Stimulated activated naive CD8-positive, alpha-beta T cell treated with anti-CD3 and anti-CD28 coated beads, Interleukin-15, Interleukin-2, amounts not matched to agents 100 ng/mL and 50 ng/mL, for 24 hours (primary cell): ENCODE measurements at regions not wholly inside any gene's neighbourhood (a gene's known extent, or its start where the extent isn't known, plus 50 kb on each side); places are given as distances from the start of the nearest gene placed in this dataset.
"Not testable (repeated sequence)": the region's sequence is repeated elsewhere in the genome, so short reads cannot be mapped to it uniquely, and the experiment has no call there.

Experiments
- H3K27ac Mint-ChIP-seq: one replicate; pipeline ENCODE4 v1.8.0; 2021; ENCODE audit warnings: mild to moderate bottlenecking, mixed read lengths
- H3K27me3 Mint-ChIP-seq: one replicate; pipeline ENCODE4 v1.8.0; 2021; ENCODE audit warnings: mixed read lengths
- H3K36me3 Mint-ChIP-seq: one replicate; pipeline ENCODE4 v1.8.0; 2021; ENCODE audit warnings: low read depth, mixed read lengths
- H3K4me1 Mint-ChIP-seq: one replicate; pipeline ENCODE4 v1.8.0; 2021; ENCODE audit warnings: low read depth, mixed read lengths
- H3K4me3 Mint-ChIP-seq: one replicate; pipeline ENCODE4 v1.8.0; 2021; ENCODE audit warnings: mild to moderate bottlenecking, mixed read lengths
- H3K9me3 Mint-ChIP-seq: one replicate; pipeline ENCODE4 v1.8.0; 2021; ENCODE audit warnings: mixed read lengths

DNA sequence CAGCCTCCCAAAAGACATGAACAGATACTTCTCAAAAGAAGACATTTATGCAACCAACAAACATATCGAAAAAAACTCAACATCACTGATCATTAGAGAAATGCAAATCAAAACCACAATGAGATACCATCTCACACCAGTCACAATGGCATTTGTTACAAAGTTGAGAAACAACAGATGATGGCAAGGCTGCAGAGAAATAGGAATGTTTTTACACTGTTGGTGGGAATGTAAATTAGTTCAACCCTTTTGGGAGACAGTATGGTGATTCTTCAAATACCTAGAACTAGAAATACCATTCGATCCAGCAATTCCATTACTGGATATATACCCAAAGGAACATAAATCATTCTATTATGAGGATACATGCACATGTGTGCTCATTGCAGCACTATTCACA is 1349.2 kb upstream of the GJE1 start:
- H3K4me1 Mint-ChIP-seq, H3K27ac Mint-ChIP-seq, H3K27me3 Mint-ChIP-seq, H3K36me3 Mint-ChIP-seq, H3K4me3 Mint-ChIP-seq, H3K9me3 Mint-ChIP-seq: not testable (repeated sequence)

DNA sequence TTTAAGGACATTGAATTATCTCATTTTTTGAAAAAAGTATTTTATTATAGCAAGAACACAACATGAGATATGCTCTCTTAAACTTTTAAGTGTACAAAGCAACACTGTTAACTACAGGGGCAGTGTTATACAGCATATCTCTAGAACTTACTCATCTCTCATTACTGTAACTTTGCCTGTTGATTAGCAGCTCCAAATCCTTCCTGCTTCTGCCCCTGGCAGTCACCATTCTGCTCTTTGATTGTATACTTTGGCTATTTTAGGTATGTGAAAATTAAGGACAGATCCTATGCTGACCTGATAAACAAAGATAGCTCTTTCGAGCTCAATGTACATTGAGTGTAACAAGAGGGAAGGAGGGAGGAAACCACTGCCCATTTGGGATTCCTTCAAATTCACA is 1349.8 kb upstream of the GJE1 start:
- H3K9me3 Mint-ChIP-seq = no peaks in the 10 kb centered on the region
- no peaks in the 10 kb centered on the region for H3K4me1 Mint-ChIP-seq
- no peaks in the 10 kb centered on the region for H3K27me3 Mint-ChIP-seq
- H3K4me3 Mint-ChIP-seq = no peak overlapping the region
- H3K36me3 Mint-ChIP-seq = no peaks in the 10 kb centered on the region
- H3K27ac Mint-ChIP-seq = no peak overlapping the region

DNA sequence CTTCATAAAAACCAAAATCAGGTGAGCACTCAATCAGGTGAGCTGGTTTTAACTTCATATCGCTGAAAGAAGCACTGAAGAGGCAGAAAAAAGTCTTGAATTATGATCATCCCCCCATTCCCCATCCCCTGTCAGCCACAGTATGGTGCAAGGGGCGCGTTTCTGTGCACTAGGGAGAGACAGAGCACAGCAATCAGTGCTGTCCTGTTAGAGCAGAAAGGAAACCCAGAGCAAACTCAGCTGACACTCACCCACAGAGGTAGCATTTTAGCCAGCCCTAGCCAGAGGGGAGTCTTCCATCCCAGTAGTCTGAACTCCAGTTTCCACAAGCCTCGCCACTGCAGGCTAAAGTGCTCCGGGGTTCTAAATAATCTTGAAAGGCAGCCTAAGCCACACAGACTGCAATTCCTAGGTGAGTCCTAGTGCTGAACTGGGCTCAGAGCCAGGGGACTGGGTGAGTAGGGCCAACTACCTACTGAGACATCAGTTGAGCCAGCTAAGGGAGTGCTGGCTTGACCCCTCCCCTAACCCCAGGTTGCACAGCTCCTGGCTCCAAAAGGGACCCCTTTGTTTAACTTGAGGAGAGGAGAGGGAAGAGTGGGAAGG is 1352.6 kb upstream of the GJE1 start:
- H3K27me3 Mint-ChIP-seq = peaks cover 3% of the 10 kb centered on the region
- H3K4me1 Mint-ChIP-seq = no peaks in the 10 kb centered on the region
- H3K36me3 Mint-ChIP-seq = no peaks in the 10 kb centered on the region
- no peak overlapping the region for H3K27ac Mint-ChIP-seq
- H3K9me3 Mint-ChIP-seq = no peaks in the 10 kb centered on the region
- H3K4me3 Mint-ChIP-seq = no peak overlapping the region

DNA sequence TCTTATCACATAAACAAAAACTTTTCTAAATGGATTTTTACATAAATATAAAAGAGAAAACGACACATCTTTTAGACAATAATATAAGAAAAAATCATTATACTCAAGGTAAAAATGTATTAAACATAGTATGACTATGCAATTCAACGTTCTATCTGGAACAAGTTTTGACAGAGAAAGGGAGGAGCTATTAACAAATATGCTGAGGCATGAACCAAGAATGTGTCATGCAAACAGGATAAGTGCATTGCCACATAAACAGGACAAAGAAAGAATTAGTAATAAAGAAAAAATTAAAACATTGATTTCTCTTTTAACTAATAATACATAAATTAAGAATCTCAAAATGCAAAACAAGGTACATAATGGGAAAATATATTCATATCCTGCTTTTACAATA is 1353.4 kb upstream of the GJE1 start:
- no peaks in the 10 kb centered on the region for H3K36me3 Mint-ChIP-seq
- no peak overlapping the region for H3K4me3 Mint-ChIP-seq
- H3K4me1 Mint-ChIP-seq = no peaks in the 10 kb centered on the region
- no peaks in the 10 kb centered on the region for H3K9me3 Mint-ChIP-seq
- no peak overlapping the region for H3K27ac Mint-ChIP-seq
- peaks cover 4% of the 10 kb centered on the region for H3K27me3 Mint-ChIP-seq

DNA sequence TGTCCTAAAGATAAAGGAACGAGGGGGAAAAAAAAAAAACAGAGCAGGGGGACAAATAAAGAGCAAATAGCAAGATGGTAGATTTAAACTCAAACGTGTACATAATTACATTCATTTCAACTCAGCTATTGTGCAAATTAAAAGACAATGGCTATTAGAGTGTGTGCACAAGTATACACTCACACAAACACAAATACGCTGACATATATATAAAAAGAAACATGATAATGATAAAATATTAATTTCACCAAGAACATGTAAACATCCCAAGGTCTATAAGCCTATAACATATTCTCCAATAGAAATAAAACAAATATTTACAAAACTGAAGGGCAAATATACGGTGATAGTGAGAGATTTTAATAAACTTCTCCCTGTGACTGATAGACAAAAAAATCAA is 1354.9 kb upstream of the GJE1 start:
- Mint-ChIP-seq H3K4me1 (peaks cover 7% of the 10 kb centered on the region), H3K9me3 (no peaks in the 10 kb centered on the region), H3K27ac (no peak overlapping the region), H3K36me3 (no peaks in the 10 kb centered on the region), H3K4me3 (no peak overlapping the region), H3K27me3 (peaks cover 10% of the 10 kb centered on the region)

DNA sequence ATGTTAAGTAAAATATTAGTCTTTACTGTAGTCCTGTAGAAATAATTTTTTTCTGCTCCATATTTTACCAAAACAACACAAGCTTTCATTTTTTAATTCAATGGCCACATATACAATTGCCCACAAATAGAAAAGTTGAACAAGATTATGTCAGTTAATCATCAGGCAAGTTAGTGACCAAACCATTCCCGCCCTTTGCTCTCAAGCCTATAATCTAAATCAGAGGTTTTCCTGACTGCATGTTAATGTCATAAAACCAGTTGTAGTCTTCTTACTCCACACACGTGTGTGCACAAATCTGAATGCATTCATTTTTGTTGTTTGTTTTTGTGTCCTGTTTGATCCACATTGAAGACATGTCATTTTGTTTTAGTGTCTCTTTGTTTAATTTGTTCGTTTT is 1357.7 kb upstream of the GJE1 start:
- Mint-ChIP-seq H3K4me3 (no peak overlapping the region), H3K9me3 (peaks cover 9% of the 10 kb centered on the region), H3K4me1 (peaks cover 7% of the 10 kb centered on the region), H3K27me3 (peaks cover 14% of the 10 kb centered on the region), H3K27ac (no peak overlapping the region), H3K36me3 (no peaks in the 10 kb centered on the region)

DNA sequence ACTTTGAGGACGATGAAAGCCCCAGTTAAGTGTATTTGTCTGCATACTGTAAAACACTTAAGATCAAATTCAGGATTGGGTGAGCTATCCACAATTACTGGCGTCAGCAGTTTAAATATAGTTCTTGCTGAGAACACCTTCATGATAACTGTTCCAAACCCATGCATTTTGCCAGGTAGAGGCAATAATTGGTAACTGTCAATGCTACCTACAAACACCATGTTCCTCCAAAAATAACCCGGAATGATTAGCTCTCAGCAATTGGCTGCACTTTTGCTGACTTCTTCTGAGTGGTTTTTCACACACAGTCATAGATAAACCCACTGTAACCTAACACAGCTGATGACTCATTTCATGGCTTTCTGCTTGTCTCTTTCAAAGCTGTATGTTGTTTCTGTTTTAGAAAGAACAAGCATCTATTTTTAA is 1358.6 kb upstream of the GJE1 start:
- peaks cover 9% of the 10 kb centered on the region for H3K9me3 Mint-ChIP-seq
- H3K4me3 Mint-ChIP-seq = no peak overlapping the region
- peaks cover 7% of the 10 kb centered on the region for H3K4me1 Mint-ChIP-seq
- no peak overlapping the region for H3K27ac Mint-ChIP-seq
- no peaks in the 10 kb centered on the region for H3K36me3 Mint-ChIP-seq
- peaks cover 14% of the 10 kb centered on the region for H3K27me3 Mint-ChIP-seq

DNA sequence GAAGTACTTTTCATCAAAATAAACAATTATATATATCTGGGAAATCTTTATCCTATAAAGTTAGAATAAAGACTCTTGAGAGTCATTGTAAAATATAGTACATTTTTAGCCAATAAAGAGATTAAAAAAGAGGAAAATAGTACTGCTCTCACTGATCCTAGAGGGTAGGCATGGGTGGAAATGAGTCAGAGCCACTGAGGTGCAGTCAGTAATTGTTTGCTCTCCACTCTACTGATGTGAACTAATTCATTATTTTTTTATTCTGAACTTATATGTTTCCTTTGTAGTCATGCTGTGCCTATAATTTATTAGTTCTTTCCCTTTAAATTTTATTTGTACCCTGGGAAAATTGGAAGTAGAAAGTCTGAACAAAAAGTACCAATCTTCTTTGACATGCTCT is 1359.4 kb upstream of the GJE1 start:
- peaks cover 9% of the 10 kb centered on the region for H3K9me3 Mint-ChIP-seq
- peaks cover 7% of the 10 kb centered on the region for H3K4me1 Mint-ChIP-seq
- H3K27me3 Mint-ChIP-seq = peaks cover 14% of the 10 kb centered on the region
- no peaks in the 10 kb centered on the region for H3K36me3 Mint-ChIP-seq
- H3K4me3 Mint-ChIP-seq = no peak overlapping the region
- no peak overlapping the region for H3K27ac Mint-ChIP-seq

DNA sequence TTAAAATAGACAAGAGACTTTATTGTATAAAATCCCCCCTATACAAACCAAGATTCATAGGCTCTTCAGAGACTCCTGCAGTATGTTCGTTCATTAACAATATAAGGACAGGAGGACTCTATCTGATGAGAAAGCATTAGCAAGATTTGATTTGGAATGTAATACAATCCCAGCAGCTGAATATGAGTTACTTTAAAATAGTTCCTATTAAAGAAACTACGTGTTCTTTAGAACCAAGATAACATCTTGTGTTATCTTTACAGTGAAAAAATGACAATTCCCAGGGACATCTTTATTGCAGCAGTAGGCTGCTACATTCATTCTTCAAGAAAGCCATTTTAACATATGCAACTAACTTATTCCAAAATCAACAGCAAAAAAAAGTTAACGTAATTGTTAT is 1360.1 kb upstream of the GJE1 start:
- Mint-ChIP-seq H3K36me3 (no peaks in the 10 kb centered on the region), H3K27me3 (peaks cover 14% of the 10 kb centered on the region), H3K4me3 (no peak overlapping the region), H3K4me1 (peaks cover 7% of the 10 kb centered on the region), H3K27ac (no peak overlapping the region), H3K9me3 (peaks cover 9% of the 10 kb centered on the region)

DNA sequence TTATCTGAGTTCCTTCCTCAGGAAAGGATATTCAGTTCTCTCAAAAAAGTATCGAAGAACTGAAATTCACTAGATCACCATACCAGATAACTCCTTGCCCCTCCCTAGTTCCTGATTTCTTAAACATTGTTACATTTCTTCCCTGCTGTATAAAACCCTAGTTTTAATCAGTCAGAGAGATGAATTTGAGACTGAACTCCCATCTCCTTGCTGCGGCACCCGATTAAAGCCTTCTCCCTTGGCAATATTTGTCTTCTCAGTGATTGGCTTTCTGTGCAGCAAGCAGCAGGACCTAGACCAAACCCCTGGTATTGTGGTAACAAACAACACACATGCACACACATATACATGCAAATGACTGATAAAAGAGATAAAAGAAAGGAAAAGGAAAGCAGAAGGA is 1364.6 kb upstream of the GJE1 start:
- no peaks in the 10 kb centered on the region for H3K4me1 Mint-ChIP-seq

DNA sequence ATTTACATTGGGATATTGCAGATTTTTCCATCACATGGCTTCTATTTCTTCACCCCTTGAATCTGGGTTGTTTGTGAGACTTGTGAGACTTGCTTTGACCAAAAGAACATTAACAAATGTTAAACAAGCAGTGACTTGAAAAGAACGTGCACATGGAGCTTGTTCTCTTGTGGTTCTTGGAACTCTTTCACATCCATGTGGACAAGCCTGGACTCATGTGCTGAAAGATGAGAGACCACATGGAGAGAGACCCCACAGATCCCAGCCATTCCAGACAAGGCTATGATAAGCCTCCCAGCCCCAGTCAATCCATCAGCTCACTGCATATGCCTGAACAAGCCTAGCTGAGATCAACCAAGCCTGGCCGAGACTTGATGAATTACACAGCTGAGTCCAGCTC is 1365.7 kb upstream of the GJE1 start:
- H3K27ac Mint-ChIP-seq = no peak overlapping the region
- no peaks in the 10 kb centered on the region for H3K36me3 Mint-ChIP-seq
- H3K4me3 Mint-ChIP-seq = no peak overlapping the region
- peaks cover 8% of the 10 kb centered on the region for H3K9me3 Mint-ChIP-seq
- no peaks in the 10 kb centered on the region for H3K4me1 Mint-ChIP-seq
- no peaks in the 10 kb centered on the region for H3K27me3 Mint-ChIP-seq

More for the DNA sequence above, 1364.6 kb upstream of the GJE1 start:
- H3K36me3 Mint-ChIP-seq = no peaks in the 10 kb centered on the region
- peaks cover 5% of the 10 kb centered on the region for H3K27me3 Mint-ChIP-seq
- peaks cover 9% of the 10 kb centered on the region for H3K9me3 Mint-ChIP-seq
- no peak overlapping the region for H3K4me3 Mint-ChIP-seq
- no peak overlapping the region for H3K27ac Mint-ChIP-seq

DNA sequence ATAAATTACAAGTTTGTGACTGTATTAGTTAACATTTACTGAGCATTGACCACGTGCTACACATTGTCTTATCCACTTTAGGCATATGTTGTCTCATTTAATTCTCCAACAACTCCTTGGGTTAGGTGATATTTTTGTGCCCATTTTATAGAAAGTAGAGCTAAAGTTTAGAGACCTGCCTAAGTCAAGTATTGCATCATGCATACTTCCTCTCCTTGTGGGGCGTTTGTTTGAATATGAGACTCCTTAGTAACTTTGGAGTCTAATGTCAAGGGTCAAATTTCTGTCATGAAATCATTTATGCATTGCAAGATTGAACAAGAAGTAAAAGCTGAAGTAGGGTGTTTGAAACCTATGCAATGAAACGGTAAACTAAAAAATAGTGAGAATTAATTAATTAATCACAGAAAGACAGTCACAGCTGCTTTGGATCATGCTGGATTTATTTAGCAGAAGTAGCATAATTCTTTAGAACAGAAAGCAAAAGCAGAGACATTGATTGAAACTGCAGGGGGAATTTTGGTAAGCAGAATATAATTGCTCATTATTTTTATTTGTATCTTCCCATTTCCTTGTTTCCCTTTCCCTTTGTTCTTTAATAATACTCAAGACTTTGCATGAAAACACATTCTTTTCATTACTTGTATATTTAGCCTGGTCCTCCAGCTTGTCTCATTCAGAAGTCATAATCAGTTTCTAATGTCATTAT is 1374.4 kb upstream of the GJE1 start:
- H3K9me3 Mint-ChIP-seq = no peaks in the 10 kb centered on the region
- no peak overlapping the region for H3K4me3 Mint-ChIP-seq
- no peaks in the 10 kb centered on the region for H3K36me3 Mint-ChIP-seq
- no peaks in the 10 kb centered on the region for H3K4me1 Mint-ChIP-seq
- no peaks in the 10 kb centered on the region for H3K27me3 Mint-ChIP-seq
- H3K27ac Mint-ChIP-seq = no peak overlapping the region

DNA sequence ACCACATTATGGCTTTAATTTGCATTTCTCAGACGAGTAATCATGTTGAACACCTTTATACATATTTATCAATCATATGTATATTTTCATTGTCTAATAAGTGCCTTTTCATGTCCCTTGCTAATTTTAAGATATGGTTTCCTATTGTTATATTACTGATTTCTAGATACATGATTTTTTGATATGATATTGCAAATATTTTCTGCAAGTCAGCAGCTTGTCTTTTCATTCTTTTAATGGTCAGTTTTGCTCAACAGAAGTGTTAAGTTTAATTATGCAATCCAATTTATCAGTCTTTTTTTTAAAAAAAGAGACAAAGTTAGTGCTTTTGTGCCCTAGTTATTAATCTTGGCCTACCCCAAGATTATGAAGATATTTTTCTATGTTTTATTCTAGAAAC is 1377.8 kb upstream of the CITED2 start:
- no peak overlapping the region for H3K27ac Mint-ChIP-seq
- H3K27me3 Mint-ChIP-seq = no peaks in the 10 kb centered on the region
- peaks cover 12% of the 10 kb centered on the region for H3K9me3 Mint-ChIP-seq
- no peaks in the 10 kb centered on the region for H3K4me1 Mint-ChIP-seq
- H3K36me3 Mint-ChIP-seq = no peaks in the 10 kb centered on the region
- no peak overlapping the region for H3K4me3 Mint-ChIP-seq

DNA sequence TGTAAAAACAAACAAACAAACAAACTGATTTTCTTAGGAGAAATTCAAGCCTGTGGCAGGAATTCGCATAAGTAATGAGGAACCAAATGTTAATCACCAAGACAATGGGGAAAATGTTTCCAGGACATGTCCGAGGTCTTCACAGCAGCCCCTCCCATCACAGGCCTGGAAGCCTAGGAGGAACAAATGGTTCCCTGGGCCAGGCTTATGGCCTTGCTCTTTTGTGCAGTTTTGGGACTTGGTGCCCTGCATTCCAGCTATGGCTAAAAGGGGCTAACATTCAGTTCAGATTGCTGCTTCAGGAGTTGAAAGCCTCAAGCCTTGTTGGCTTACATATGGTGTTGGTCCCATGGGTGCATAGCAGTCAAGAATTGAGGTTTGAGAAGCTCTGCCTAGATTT is 1372.7 kb upstream of the CITED2 start:
- Mint-ChIP-seq H3K27ac (no peak overlapping the region), H3K9me3 (peaks cover 12% of the 10 kb centered on the region), H3K4me1 (no peaks in the 10 kb centered on the region), H3K36me3 (no peaks in the 10 kb centered on the region), H3K27me3 (no peaks in the 10 kb centered on the region), H3K4me3 (no peak overlapping the region)

DNA sequence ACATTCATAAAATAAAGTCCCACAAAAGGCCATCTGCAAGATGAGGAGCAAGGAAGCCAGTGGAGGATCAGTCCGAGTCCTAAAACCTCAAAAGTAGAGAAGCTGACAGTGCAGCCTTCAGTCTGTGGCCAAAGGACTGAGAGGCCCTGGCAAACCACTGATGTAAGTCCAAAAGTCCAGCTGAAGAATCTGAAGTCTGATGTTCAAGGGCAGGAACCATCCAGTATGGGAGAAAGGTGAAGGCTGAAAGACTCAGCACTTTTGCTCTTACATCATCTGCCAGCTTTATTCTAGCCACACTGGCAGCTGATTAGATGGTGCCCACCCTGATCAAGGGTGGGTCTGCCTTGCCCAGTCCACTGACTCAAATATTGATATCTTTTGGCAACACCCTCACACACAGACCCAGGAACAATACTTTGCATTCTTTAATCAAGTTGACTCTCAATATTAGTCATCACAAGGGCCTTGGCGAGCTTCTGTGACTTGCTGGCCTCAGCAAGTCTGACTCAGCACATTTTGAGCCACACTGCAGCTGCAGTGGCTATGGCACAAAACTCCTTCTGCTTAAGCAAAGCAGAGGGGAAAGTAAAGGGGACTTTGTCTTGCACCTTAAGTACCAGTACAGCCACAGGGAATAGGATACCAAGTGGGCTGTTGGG is 1370.3 kb upstream of the CITED2 start:
- Mint-ChIP-seq H3K27me3 (no peaks in the 10 kb centered on the region), H3K4me3 (no peak overlapping the region), H3K27ac (no peak overlapping the region), H3K9me3 (peaks cover 12% of the 10 kb centered on the region), H3K36me3 (no peaks in the 10 kb centered on the region), H3K4me1 (no peaks in the 10 kb centered on the region)

DNA sequence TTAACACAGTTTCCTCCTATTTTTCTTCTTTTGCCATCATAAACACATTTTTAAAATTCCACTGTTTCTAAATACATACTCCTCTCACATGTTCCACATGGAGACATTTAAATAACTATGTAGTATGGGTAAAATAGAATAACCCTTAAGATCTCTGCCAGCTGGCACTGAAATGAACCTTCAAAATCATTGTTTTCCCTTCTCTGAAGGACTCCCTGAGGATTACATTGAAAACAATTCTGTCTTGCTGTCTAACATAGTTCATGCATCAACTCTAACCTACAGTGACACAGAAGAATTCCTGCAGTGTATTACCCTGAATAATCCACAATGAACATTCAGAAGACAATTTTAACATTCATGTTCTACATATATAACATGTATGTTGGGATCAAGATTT is 1361.8 kb upstream of the CITED2 start:
- Mint-ChIP-seq H3K9me3 (no peaks in the 10 kb centered on the region), H3K27me3 (no peaks in the 10 kb centered on the region), H3K36me3 (no peaks in the 10 kb centered on the region), H3K27ac (no peak overlapping the region), H3K4me1 (no peaks in the 10 kb centered on the region), H3K4me3 (no peak overlapping the region)
